ENCODE measurements at regions not wholly inside any gene's neighbourhood (a gene's known extent, or its start where the extent isn't known, plus 50 kb on each side); places are given as distances from the start of the nearest gene placed in this dataset.

DNA sequence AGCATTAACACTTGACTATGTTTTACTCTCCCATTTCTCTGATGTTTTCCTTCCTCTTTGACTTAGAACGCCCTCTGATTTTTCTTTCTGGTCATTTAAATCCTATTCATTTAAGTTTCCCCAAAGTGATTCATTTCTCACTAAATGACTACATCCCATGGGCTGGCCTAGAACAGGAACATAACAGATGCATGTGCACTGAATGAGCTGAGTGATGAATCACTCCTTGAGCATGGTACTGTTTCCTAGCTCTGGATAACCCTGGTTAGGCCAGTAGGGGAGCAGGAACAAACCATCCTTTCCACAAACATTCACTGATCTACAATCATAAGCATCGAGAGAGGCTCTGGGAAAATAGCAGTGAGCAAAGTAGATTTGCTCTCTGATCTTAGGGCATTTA is 221.9 kb upstream of the SETBP1 start:
- TF ChIP-seq, protein P1, sequence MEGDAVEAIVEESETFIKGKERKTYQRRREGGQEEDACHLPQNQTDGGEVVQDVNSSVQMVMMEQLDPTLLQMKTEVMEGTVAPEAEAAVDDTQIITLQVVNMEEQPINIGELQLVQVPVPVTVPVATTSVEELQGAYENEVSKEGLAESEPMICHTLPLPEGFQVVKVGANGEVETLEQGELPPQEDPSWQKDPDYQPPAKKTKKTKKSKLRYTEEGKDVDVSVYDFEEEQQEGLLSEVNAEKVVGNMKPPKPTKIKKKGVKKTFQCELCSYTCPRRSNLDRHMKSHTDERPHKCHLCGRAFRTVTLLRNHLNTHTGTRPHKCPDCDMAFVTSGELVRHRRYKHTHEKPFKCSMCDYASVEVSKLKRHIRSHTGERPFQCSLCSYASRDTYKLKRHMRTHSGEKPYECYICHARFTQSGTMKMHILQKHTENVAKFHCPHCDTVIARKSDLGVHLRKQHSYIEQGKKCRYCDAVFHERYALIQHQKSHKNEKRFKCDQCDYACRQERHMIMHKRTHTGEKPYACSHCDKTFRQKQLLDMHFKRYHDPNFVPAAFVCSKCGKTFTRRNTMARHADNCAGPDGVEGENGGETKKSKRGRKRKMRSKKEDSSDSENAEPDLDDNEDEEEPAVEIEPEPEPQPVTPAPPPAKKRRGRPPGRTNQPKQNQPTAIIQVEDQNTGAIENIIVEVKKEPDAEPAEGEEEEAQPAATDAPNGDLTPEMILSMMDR (IDR thresholded peaks at IDR 0.05), result no peak
- TF ChIP-seq ZFX (IDR thresholded peaks at IDR 0.05; ENCODE audit: borderline replicate concordance), result no peak
